ENCODE measurements at regions not wholly inside any gene's neighbourhood (a gene's known extent, or its start where the extent isn't known, plus 50 kb on each side); places are given as distances from the start of the nearest gene placed in this dataset.

DNA sequence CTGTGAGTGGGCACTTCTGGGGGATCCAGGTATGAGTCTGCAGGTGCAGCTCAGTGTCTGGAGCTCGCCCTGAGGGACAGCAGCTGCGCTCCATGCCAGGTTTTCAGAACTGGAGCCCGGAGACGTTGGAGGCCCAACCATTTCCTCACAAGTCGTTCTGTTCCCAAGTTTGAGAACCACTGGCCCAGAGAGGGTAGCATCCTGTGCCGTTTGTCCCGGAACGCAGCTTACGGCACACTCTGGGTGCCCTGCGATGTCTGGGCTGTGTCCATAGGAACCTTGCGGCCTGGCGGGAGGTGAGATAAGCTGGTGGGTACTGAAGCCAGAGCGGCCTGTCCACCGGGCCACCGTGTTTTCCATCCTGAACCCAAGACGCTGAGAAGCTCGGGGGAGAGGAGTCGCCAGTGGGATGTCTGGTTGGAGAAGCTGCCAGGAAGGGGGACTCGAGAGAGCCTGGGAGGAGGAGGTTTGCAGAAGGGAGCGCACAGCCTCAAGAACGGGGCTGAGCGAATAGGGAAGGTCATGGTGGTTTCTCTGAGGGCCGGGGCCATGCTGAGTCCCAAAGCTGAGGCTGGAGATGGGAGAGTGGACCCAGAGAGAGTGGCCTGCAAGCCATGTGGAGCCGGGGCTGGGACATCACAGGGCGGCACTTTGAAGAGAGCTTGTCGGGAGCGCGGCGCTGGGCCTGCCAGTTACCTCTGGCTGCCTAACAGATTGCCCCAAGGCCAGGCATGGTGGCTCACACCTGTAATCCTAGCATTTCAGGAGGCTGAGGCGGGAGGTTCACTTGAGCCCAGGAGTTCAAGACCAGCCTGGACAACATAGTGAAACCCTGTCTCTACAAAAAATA lies 211.0 kb upstream of the GSE1 start:
- no peak for DNase-seq (ENCODE audit: low spot score)

DNA sequence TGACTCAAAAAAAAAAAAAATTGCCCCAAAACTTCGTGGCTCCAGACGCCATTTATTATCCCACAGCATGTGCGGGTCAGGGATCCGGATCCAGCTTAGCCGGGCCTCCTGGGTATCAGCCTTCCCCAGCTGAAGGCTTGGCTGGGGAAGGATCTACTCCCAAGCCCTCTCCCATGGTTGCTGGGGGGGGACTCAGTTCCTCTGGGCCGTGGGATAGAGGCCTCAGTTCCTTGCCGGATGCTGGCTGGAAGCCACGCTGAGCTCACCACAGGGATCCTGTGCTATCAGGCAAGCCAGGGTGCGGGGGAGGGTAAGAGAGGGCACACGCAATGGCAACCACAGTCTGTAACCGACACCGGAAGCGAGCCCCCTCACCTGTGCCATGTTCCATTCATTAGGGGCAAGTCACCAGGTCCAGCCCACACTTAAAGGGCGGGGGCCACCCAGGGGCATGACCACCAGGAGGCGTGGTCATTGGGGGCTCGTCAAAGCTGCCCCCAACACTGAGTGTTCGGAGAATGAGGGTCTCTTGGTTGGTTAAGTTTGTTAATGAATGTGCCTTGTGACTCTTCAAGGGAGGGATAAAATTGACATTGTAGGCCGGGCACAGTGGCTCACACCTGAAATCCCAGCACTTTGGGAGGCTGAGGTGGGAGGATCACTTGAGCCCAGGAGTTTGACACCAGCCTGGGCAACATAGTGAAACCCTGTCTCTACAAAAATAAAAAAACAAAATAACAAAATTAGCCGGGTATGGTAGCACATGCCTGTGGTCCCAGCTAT lies 210.0 kb upstream of the GSE1 start:
- no peak for DNase-seq (ENCODE audit: low spot score)

GRCh38 chr16:85403693-85404092 lies 209.4 kb upstream of the GSE1 start:
- DNase-seq (ENCODE audit: low spot score) = no peak

GRCh38 chr16:85412911-85413520 lies 200.1 kb upstream of the GSE1 start:
- no peak for DNase-seq (ENCODE audit: low spot score)

DNA sequence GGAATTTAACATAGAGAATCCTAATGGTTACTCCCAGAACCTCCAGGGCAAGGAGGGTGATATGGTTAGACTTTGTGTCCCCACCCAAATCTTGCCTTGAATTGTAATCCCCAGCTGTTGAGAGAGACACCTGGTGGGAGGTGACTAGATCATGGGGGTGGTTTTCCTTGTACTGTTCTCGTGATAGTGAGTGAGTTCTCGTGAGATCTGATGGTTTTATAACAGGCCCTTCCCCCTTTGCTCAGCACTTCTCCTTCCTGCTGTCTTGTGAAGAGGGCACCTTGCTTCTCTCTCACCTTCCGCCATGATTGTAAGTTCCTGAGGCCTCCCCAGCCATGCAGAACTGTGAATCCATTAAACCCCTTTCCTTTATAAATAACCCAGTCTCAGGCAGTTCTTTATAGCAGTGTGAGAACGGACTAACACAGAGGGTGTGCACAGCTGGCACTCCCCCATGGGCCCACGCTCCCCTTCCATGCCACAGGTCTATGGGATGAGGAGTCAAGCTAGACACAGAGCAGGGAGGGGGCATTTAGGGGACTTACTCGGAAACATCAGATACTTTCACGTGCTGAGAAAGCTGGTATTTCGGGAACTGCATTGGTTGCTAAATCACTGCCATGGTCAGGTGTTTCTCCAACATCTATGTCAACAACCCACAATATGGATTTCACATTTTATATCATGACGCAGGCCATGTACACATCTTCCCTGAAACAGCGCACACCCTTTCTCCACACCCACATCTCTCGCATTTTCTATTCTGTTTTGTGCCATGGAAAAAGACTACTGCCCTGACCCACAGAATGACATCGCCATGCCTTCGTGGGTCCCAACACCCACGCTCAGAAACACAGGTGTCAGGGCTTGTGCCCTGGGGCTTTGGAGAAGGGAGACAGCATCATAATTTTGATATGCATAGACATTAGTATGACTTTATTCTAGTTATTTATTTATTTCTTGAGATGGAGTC lies 199.1 kb upstream of the GSE1 start:
- no peak for DNase-seq (ENCODE audit: low spot score)

GRCh38 chr16:85415196-85416090 lies 197.7 kb upstream of the GSE1 start:
- no peak for DNase-seq (ENCODE audit: low spot score)

DNA sequence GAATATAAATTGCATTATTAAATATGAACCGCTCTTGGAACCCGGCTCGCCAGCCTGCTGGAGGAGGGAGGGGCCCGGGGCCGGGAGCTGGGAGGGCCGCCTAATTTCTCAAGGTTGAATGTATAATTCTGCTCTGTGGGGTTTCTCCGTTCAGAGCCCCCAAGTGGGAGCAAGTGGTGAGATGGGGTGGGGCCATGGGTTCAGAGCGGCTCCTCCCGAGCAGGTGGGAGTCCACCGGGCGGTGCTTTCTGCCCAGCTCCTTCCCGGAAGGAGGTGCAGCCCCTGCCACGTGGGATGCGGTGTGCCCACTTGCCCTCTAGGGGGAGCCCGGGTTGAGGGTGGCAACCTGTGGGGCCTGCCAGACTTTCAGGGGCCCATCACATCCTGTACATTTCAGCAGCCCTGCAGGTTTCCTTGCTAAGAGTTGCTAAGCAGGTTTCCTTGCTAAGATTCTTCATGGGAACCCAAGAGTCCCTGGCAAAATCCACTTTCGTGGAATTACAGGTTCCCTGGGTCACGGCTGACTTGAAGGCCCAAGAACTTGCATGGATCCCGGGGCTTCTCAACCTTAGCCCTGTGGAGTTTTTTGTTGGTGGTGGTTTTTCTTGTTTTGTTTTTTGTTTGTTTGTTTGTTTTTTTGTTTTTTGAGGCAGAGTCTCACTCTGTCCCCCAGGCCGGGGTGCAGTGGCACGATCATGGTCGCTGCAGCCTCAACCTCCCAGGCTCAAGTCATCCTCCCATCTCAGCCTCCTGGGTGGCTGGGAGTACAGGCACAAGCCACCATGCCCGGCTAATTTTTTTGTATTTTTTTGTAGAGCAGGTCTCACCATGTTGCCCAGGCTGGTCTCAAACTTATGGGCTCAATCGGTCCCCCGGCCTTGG lies 196.7 kb upstream of the GSE1 start:
- DNase-seq (ENCODE audit: low spot score) = no peak

GRCh38 chr16:85417156-85417860 lies 195.8 kb upstream of the GSE1 start:
- DNase-seq (ENCODE audit: low spot score) = no peak

GRCh38 chr16:85418978-85419491 lies 194.1 kb upstream of the GSE1 start:
- no peak for DNase-seq (ENCODE audit: low spot score)

GRCh38 chr16:85419503-85420408 lies 193.4 kb upstream of the GSE1 start:
- no peak for DNase-seq (ENCODE audit: low spot score)

- no peak for DNase-seq (ENCODE audit: low spot score)
These were observed 192.4 kb upstream of the GSE1 start for GRCh38 chr16:85420501-85421337.

GRCh38 chr16:85421338-85422195 lies 191.6 kb upstream of the GSE1 start:
- no peak for DNase-seq (ENCODE audit: low spot score)

DNA sequence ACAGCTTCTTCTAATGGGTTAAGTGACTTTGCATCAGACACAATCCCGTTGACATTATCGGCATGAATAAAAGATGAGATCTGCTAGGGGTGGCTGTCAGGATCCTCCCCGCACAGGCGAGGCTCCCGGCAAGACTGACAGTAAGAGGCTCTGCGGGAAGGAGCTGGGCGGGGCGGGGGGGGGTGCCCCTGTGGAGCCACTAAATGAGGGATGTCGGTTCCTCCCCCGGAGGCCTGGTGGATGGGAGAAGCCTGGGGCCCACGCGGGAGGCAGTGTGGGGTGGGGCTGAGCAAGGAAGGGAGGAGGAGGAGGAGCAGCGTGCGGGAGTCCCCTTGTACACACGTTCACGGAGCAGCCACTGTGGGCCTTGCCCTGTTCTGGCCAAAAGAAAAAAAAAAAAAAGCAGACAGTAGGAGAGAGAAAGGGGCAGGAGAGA lies 190.9 kb upstream of the GSE1 start:
- DNase-seq (ENCODE audit: low spot score) = no peak

GRCh38 chr16:85422632-85423550 lies 190.2 kb upstream of the GSE1 start:
- no peak for DNase-seq (ENCODE audit: low spot score)

DNA sequence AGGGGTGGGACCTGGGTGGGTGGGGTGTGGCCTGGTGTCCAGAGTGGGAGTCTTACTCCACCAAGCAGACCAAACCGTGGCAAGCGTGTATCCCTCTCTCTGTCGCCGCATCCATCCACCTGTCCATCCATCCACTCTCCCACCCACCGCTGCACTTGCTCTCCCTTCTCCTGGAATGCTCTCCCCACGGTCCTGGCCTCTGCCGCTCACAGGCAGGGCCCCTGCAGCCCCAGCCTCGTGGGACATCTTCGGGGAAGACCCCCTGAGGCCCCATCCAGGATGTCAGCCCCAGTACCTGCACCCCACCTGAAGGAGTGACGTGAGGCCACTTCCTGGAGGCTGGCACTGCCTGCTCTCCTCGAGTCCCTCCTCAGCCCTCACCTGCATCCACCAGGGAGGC lies 189.5 kb upstream of the GSE1 start:
- no peak for DNase-seq (ENCODE audit: low spot score)
